Fibroblast of lung (primary cell): ENCODE measurements at regions not wholly inside any gene's neighbourhood (a gene's known extent, or its start where the extent isn't known, plus 50 kb on each side); places are given as distances from the start of the nearest gene placed in this dataset.

ENCODE experiments used
- DNase-seq, 2 donors: peaks; one replicate each; pipeline versions ENCODE4 v3.0.0 to v3.0.0-alpha.2; 2010; ENCODE audit warnings: low read depth in 2 of 2
- H2AFZ ChIP-seq: 2 replicates; pipeline ENCODE4 v1.5.1; 2012; ENCODE audit warnings: low read length, control low read depth, inconsistent platforms
- H3K27ac ChIP-seq: 2 replicates; pipeline ENCODE4 v1.5.1; 2011; ENCODE audit warnings: low read length, control low read depth; ENCODE audit not compliant: insufficient read depth
- H3K27me3 ChIP-seq: 2 replicates; pipeline ENCODE4 v1.5.1; 2011; ENCODE audit warnings: mild to moderate bottlenecking, low read length; ENCODE audit not compliant: control insufficient read depth, insufficient read depth
- H3K36me3 ChIP-seq: 2 replicates; pipeline ENCODE4 v1.5.1; 2011; ENCODE audit warnings: low read length; ENCODE audit not compliant: control insufficient read depth, insufficient read depth
- H3K4me1 ChIP-seq: 2 replicates; pipeline ENCODE4 v1.5.1; 2011; ENCODE audit warnings: low read length; ENCODE audit not compliant: control insufficient read depth, insufficient read depth; ENCODE audit errors: extremely low read depth
- H3K4me2 ChIP-seq: 2 replicates; pipeline ENCODE4 v1.5.1; 2011; ENCODE audit warnings: low read length, control low read depth; ENCODE audit not compliant: insufficient read depth; ENCODE audit errors: extremely low read depth
- H3K4me3 ChIP-seq, 4 experiments: fragments of 200-600 bp in 1 of 4; sonication (generic) in 1 of 4; replicated peaks in 1 of 4; 2 replicates each; pipeline ENCODE4 v1.5.1; 2011 to 2016; ENCODE audit warnings: low read length in 4 of 4, low read depth in 3 of 4, mild to moderate bottlenecking in 3 of 4, control low read depth in 2 of 4, inconsistent platforms in 1 of 4, mixed read lengths in 1 of 4; ENCODE audit not compliant: insufficient read depth in 1 of 4; ENCODE audit errors: control extremely low read depth in 1 of 4
- H3K79me2 ChIP-seq: 2 replicates; pipeline ENCODE4 v1.5.1; 2012; ENCODE audit warnings: mild to moderate bottlenecking, low read length, inconsistent platforms; ENCODE audit not compliant: control insufficient read depth, insufficient read depth
- H3K9ac ChIP-seq: 2 replicates; pipeline ENCODE4 v1.5.1; 2011; ENCODE audit warnings: mild to moderate bottlenecking, low read length, control low read depth; ENCODE audit not compliant: insufficient read depth
- H3K9me3 ChIP-seq: 2 replicates; pipeline ENCODE4 v1.5.1; 2012; ENCODE audit warnings: low read depth, low read length; ENCODE audit not compliant: control insufficient read depth, insufficient read depth
- H4K20me1 ChIP-seq: 2 replicates; pipeline ENCODE4 v1.5.1; 2011; ENCODE audit warnings: low read length; ENCODE audit not compliant: control insufficient read depth, insufficient read depth; ENCODE audit errors: extremely low read depth
- CTCF ChIP-seq, 2 donors: IDR thresholded peaks in 1 of 2; conservative IDR thresholded peaks in 1 of 2; 1 replicate in 1 of 2; 2 replicates in 1 of 2; pipeline ENCODE4 v1.5.1; 2011 to 2012; ENCODE audit warnings: low read length in 2 of 2, control low read depth in 1 of 2, inconsistent platforms in 1 of 2, low read depth in 1 of 2, mild to moderate bottlenecking in 1 of 2
- EZH2 ChIP-seq: IDR thresholded peaks from 2 replicates; pipeline ENCODE4 v1.5.1; 2012; ENCODE audit warnings: low read length, control low read depth, mild to moderate bottlenecking; ENCODE audit errors: missing control alignments

- peak in 1 of 2 donors; percentile 6 for DNase-seq
- Histone ChIP-seq H3K27me3 (no peaks in the 10 kb centered on the region), H3K4me2 (no peak overlapping the region), H3K4me1 (no peaks in the 10 kb centered on the region), H4K20me1 (no peaks in the 10 kb centered on the region), H3K9ac (no peak overlapping the region), H2AFZ (no peak overlapping the region), H3K9me3 (no peaks in the 10 kb centered on the region), H3K27ac (no peak overlapping the region), H3K36me3 (no peaks in the 10 kb centered on the region), H3K79me2 (no peaks in the 10 kb centered on the region), H3K4me3 (no peak overlapping the region)
- TF ChIP-seq CTCF (conservative IDR thresholded peaks at IDR 0.05 in 1 of 2, IDR thresholded peaks at IDR 0.05 in 1 of 2; ENCODE audit: low read depth in 1 of 2, low read length in 2 of 2) (no peak), EZH2 (no peak)
Observed at GRCh38 chr5:145283141-145283810, 551.9 kb downstream of the PRELID2 start.

- H3K9me3 ChIP-seq, result no peaks in the 10 kb centered on the region
- TF ChIP-seq CTCF (conservative IDR thresholded peaks at IDR 0.05 in 1 of 2, IDR thresholded peaks at IDR 0.05 in 1 of 2; ENCODE audit: low read depth in 1 of 2, low read length in 2 of 2), result no peak
- no peaks in the 10 kb centered on the region for H3K4me1 ChIP-seq
- no peak overlapping the region for H3K9ac ChIP-seq
- H3K79me2 ChIP-seq, result no peaks in the 10 kb centered on the region
- H3K4me2 ChIP-seq, result no peak overlapping the region
- H3K27ac ChIP-seq, result no peak overlapping the region
- no peak for DNase-seq
- H2AFZ ChIP-seq, result no peak overlapping the region
- H3K36me3 ChIP-seq, result no peaks in the 10 kb centered on the region
- H4K20me1 ChIP-seq, result no peaks in the 10 kb centered on the region
- no peaks in the 10 kb centered on the region for H3K27me3 ChIP-seq
- H3K4me3 ChIP-seq, result no peak overlapping the region
Observed at GRCh38 chr5:145280806-145281205, 554.3 kb downstream of the PRELID2 start.

- no peaks in the 10 kb centered on the region for H3K36me3 ChIP-seq
- no peak overlapping the region for H2AFZ ChIP-seq
- no peak overlapping the region for H3K4me2 ChIP-seq
- no peaks in the 10 kb centered on the region for H3K79me2 ChIP-seq
- TF ChIP-seq EZH2 (no peak), CTCF (conservative IDR thresholded peaks at IDR 0.05 in 1 of 2, IDR thresholded peaks at IDR 0.05 in 1 of 2; ENCODE audit: low read depth in 1 of 2, low read length in 2 of 2) (no peak)
- H3K9me3 ChIP-seq, result no peaks in the 10 kb centered on the region
- H3K27me3 ChIP-seq, result no peaks in the 10 kb centered on the region
- H3K4me3 ChIP-seq, result no peak overlapping the region
- no peaks in the 10 kb centered on the region for H3K4me1 ChIP-seq
- no peak overlapping the region for H3K9ac ChIP-seq
- DNase-seq, result no peak
- no peaks in the 10 kb centered on the region for H4K20me1 ChIP-seq
- H3K27ac ChIP-seq, result no peak overlapping the region
Observed at GRCh38 chr5:145280214-145280613, 554.9 kb downstream of the PRELID2 start.
